ENCODE measurements at regions not wholly inside any gene's neighbourhood (a gene's known extent, or its start where the extent isn't known, plus 50 kb on each side); places are given as distances from the start of the nearest gene placed in this dataset.

DNA sequence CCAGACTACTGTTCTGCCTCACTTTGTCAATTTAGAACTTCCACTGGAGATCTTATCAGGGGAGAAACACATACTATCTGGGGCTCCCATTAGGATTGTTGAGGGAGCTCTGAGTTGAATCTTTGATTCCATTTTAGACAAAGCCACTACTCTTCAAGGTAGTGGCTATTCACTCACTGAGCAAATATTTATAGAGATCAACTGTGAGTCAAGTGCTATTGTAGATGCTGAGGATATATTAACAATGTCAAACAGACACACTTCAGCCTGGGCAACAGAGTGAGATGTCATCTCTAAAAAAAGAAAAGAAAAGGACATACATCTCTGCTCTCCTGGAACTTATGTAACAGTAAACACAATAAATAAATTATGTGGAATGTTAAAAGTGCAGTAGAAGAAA is 315.3 kb downstream of the PTEN start:
- DNase-seq, result no peak

DNA sequence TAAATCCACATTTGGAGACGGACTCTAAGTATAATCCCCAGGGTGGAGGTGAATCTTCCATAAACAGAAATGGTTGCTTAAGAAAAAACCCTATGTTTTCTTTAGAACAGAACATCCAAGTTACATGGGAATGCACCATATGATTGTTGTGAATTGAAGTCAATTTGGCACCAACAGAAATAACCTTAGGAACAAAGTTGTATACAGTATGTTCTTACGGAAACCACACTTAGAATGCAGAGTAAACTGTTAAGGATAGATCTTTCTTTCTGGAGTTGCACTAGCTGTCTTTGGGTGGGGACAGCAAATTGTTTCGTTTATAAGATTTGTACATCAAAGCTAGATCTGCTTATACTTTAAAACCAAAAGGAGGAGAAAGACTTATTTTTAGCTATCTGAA is 316.4 kb downstream of the PTEN start:
- no peak for DNase-seq

DNA sequence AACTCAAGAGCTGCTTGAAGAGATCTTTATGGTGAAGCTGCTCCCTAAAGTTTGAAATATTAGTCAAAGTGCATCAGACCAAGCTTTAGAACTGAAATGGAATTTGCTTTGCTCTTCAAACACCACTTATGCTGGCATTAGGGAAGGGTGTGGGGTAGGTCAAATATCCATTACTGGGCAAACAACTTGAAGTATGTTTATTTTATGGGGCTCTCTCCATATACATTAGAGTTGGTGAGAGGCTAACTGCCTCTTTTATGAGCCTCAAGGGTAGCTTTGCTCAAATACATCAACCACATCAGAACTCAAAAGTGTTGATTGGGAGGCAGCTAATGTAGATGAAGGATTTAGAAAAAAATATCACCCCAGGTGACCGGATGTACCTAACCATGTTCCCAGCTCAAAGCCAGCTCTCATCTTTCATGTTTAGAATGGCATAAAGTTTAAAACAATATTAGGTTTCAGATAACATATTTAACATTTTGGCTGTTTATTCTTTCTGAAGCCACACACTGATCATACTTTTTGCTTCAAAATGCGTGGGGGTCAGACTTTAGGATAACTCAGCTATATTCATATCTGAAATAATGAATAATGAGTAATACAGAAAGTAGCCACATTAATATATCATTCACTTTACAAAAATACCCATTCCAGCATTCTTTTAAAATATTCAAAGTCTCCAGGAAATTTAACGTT is 318.6 kb downstream of the PTEN start:
- DNase-seq, result no peak

DNA sequence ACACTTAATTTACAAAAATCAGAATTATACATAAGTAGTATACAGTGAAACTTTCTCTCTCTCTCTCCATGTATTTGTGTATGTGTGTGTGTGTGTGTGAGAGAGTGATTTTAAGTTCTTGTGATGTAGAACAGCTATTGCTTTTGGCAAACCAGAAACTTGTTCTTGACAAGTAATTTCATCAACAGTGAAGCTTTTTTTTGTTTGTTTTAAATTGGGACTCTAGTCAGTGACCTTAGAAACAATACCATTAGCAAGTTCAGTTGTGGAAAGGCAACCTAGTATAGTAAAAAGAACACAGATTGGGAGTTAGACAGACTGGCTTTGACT is 319.1 kb downstream of the PTEN start:
- no peak for DNase-seq

DNA sequence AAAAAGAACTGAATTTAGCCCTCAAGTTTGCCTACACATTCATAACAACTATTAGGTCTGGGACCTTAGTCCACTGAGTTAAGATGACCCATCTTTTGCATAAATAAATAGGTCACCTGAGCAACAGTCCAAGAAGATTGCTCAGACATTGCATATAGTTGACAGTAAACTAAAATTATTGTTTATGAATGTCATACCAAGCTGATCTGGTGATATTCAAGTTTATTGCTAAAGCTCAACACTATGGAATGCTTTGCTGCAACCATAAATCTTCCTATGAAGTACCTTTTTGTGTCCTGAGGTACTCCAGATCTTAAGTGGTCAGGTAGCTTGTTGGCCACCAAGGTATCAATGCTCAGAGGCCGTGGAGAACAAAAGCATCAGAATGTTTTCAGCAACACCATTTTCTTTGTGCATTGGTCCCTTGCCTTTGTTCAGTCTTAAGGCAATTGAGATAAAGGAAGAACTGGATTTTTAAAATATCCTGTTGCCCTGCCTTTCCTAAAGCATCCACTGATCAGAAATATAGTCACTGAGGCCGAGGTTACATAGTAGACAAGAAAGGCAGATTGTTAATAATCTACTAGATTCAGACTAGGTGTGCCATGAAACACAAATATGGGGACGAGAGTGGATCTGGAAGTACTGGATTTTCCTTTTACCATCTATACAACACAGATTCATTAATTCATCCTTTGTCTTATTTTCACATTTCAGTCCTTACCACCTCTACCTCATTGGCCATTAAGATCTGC is 321.3 kb downstream of the PTEN start:
- DNase-seq, result no peak

DNA sequence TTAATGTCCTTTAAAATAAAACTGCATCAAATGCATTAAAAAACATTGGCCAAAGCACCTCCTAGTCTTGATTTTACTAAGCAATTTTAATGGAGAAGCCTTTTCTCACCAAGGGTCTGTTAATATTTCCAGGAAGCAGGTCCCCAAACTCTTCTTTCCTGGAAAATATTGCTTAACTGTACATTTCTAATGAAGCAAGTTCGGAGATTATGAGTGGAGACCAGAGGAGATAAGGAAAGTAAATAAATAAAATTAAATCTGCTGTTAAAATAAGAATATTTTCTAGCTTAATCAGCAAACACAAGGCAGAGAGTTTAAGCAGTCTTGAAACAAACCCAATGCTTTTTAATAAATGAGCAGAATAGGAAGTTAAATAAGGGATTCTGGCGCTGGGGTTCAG is 322.4 kb downstream of the PTEN start:
- DNase-seq, result no peak

DNA sequence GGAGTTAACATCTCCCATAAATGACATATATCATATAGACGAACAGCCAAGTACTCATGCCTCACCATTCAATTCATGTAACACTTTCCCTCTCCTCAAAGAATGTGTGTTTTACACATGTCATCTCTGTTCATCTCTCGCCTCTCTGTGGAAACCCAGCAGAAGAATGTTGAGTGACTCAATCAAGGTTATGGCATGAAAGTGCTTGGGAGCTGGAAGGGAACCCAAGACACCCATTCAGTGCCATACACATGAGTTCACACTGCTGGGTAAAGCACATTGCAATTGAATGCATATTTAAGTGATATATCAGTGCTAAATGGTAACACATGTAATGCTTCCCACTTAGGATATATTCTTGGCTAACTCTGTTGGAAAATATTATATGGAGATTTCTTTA is 322.9 kb downstream of the PTEN start:
- no peak for DNase-seq

DNA sequence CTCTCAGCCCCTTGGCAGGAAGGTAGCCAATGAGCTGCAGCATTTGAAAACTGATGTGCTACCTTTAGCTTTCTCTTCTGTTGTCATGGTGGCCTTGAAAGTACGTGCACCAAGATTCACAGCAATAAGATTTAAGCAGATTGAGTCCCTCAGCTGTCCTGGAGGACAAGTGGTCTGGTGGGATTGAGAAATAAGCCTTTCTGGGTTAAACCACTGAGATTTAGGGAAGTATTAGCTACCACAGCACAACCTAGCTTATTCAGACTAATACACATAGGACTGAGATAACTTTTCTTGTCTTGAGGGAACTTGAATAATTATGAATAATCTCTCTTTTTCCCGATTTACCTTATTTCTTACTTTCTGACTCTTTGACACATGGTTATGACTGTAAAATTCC is 324.0 kb downstream of the PTEN start:
- no peak for DNase-seq

DNA sequence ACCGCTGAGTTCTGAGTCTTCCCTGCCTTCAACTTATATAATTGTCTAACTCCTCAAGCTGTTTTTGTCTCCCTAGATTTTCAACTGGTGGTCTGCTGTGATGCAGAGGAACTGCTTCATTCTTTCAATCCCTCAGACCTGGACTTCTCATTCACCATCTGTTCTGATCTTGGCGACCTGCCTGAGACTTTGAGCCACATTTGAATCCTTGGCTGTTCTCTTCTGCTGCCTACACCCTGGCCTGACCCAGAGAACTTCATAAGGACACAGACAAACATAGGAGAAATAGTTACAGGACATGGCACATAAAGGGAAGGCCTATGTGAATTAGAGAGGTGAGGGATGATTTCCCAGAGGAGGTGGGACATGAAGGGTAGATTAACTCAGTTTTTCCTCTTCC is 326.7 kb downstream of the PTEN start:
- DNase-seq, result no peak

DNA sequence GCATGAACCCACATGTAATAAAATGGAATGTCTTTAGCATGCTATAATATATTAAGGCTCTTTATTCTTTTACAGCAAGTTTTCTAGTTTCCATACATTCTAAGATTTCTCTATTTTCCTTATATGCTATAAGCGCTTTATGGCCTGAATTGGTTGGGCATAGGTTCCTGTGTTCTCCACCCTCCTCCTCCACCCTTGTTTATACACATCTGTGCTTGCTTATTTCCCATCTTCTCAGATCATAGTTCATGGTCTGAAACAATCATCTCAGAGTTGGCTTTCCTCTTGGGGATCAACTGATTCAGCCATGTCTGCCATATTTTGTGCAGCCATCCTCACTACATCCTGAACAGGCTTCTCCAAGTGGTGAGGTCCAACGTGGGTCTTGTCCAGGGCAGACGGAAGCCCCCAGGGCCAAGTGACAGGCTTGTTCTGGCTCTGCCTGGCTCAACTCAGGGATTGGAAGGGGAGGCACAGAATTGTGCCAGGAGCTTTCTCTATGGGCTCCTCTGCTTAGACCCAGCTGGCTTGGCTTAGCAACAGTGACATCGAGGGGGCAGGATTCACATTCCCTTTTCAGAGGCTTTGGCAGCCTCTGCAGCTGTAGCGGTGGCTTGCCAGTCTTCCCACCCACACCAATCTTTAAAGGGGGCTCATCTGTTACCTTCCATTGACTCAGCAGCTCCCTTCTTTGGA is 327.3 kb downstream of the PTEN start:
- DNase-seq, result no peak

DNA sequence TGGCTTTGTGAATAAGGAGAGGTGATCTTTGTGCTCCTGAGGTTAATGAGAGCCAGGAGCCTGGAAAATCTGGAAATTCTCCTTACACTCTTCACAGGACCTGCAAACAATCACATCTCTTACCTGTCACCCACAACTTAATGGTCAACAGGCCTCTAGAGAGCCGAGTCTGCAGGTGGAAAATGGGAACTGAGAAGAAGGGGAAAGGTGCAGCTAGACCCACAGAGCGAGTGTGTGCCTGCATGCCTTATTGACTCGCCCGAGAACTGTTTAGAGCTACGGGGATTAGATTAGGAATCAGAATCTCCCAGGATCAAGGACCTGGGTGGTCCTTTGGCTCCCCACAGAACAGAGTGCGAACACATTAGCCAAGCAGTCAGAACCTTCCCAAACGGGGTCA is 329.6 kb downstream of the PTEN start:
- DNase-seq, result no peak

DNA sequence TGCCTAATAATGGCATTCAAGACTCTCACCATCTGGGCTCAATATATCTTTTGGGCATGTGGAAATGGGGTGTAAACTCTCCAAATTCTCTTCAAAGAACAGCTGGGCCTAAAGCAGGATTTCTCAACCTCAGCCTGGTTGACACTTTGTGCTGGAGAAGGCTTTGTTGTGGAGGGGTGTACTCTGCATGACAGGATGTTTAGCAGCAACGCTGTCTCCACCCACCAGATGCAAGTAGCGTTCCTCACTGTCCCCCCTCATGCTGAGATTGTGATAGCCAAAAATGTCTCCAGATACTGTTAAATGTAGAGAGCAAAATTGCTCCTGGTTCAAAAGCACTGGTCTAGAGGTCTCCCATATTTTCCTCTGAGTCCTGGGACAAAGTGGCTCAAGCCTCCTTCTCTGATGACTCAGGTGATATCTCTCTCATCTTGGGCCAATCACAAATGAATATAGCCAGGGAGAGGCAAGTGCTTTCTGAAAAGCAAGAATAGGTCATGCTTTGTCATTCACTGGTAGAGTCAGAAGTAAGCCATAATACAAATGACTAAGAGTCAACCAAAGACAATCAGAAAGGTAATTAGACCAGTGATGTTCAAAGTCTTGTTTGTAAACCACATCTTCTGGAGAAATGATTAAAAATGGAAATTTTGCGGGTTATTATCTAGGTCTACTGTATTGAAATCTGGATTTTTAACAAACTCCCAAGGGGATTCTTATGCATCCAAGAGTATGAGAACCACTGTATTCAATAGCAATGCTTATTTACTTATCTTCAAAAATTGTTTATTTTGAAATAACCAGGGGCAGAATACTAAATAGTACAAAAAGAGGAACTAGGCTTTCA is 330.8 kb downstream of the PTEN start:
- DNase-seq, result peak; percentile 5 to 21

DNA sequence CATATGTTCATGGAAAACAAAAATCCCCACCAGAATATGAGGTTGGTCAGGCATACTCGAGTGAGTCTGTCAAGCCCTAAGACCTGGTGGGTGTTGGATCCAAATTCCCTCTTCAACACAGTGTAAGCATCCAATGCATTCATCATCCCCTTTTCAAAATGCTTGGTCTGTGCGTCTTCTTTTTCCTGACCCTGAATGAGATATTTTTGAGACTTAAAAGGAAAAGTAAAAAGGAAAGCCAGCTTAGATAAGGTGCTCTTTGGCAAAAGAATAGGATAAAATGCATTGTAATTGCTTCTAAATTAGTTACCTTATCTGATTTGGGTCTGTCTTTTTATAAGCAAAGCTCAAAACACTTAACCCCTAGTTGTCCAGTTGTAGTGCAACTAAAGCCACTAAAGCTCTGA is 331.5 kb downstream of the PTEN start:
- no peak for DNase-seq

DNA sequence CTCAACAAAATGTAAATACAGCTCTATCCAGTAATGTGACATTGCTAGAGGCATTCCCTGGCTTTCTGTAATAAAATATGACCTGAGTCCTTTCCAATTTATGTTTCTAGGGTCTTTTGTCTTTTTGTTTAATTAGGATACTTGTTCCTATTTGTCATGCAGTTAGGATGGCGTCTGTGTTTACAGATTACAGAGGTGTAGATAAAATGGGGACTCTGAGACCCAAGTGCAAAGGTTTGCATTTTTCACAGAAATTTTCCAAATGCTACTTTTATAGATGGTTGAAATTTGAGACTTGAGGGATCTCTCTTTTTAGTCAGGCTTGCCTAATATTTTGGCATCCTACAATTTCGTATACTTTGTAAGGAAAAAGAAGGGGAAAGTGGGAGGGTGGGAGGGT is 332.4 kb downstream of the PTEN start:
- no peak for DNase-seq

DNA sequence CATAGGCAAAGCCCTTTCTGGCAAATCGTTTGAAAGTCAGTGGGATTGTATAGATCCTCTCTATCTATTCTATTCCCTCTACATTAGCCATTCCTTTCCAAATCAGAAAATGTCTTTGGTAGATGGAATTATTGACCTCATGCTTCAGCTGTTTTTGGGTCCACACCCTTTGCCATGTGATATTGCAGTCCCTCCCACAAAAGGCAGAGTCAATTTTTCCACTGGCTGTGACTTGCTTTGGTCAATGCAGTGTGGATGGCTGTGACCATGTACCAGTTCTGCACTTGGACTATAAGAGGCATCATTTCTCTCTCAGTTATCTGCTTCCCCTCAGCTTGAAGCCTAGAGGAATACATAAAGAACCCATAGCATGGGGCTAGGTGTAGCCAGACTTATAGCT is 332.9 kb downstream of the PTEN start:
- no peak for DNase-seq

DNA sequence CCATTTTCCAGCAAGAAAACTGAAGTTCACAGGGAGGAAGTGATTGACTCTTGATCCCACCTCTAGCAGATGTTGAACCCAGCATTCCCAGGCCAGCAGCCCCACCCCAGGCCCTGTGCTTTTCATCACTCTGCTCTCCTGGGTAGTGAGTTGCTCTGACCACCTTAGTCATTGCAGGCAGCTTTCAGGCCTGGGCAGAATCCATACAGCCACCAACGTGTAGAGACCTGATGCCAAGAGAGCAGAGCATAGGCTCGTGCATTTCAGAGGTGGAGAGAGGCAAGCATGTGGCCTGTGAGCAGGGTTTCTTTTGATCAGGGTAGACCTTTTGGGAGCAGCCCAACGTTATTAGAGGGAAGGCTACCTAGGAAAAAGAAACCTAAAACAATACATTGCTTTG is 334.6 kb downstream of the PTEN start:
- DNase-seq, result no peak

DNA sequence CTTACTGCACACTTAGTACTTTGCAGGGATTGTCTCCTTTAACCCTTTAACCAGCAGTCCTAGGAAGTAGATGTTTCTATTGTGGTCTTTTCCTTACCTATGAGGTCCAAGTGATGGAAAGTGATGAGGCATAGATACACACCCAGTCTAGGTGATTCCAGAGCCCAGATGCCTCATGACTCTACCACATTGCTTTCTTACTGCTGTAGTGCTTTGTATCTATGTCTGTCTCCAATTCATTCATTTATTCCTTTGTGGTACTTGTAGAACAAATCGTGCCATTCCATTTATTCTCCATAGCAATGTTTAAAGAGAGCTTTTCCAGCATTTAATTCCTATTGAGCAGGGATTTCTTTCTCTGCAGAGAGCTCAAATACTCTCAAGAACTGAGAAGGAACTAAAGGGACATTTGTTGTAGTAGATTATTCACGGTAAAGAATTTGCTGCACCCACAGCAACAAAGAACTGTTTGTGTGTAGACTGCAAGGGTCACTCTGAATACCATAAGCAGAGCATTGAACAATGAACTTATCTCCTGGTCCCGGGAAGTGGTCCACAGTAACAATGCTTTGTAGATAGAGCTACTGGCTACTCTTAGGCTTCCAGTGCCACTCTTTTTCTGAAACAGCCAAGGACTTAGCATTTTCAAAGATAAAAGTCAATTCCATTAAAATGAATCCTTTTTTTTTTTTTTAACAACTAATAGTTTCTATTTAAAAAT is 337.0 kb downstream of the PTEN start:
- DNase-seq, result no peak

DNA sequence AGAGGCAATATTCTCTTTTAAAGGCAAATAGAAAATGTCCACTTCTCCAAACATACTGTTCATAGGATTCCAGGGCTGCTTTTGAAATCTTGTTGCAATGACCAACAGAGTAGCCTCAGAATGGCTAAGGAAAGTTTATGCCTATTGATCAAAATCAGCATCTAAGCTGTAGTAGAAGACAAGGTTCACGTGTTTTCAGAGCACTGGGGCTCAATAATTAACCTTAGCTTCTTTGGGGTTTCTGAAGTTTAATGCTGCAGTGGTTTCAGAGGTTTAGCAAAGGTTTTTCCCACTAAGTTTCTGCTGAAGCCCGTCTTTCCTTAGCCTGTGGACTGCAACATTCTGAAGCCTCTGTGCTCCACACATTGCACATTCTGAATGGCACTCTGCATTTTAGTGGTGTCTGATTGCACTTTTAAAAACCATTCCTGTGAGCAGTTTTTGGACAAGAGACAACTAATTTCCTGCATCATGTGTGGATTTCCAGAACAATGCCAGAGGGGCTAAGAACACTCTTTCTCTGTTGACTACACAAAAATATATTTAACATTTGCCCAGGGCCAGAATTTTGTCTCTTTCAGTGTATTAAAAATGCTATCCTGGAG is 342.5 kb downstream of the PTEN start:
- no peak for DNase-seq

DNA sequence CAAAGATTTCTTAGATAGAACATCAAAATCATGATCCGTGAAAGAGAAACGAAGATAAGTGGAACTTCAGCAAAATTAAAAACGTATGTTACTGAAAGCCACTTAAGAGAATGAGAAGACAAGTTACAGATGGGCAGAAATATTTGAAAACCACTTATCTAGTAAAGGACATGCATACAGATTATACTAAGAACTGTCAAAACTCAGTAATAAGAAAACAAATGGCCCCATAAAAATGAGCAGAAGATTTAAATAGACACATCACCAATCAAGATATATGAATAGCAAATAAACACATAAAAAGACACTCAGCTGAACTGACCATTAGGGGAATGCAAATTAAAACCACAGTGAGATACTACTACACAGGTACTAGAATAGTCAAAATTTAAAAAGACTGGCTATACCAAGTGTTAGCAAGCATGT is 343.7 kb downstream of the PTEN start:
- DNase-seq, result no peak

DNA sequence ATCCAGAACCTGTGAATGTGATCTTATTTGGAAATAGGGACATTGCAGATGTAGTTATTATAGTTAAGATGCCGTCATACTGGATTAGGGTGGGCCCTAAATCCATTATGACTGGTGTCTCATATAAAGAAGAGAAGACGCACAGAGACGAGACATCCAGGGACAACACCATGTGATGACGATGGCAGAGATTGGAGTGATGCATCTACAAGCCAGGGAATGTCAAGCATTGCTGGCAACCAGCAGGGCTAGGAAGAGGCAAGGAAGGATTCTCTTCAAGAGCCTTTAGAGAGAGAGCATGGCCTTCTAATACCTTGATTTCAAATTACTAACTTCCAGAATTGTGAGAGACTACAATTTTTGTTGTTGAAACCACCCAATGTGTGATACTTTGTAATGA is 345.8 kb downstream of the PTEN start:
- DNase-seq, result no peak

DNA sequence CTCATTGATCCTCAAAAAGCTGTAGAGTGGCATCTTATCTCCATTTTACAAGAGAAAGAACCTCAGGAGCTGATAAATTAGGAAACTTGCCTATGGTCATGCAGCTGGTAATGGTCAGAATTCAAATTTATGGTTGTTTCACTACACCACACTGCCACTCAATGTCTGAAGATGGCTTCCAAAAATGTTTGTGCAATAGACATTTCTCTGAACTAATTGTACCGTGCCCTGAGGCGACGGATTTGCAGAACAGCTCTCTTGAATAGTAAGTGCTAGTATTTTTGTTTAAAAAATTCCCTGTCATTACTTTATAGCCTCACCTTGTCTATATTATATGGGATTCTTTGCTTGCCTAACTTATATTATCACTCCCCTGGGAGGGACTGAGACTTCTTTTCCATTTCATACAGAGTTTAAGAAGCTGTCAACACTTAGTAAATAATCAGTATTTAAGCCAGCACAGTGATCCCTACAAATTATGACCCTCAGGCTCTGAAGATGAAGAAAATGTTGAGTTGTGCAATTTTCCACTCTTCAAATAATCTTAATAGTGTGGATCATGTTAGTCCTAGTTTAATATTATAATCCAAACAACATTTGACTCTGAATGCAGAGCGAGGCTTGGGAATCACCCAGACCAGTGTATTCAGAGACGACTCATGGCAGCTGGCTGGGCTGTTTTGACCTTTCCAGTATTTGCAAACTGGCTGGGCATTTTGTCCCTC is 346.6 kb downstream of the PTEN start:
- no peak for DNase-seq

DNA sequence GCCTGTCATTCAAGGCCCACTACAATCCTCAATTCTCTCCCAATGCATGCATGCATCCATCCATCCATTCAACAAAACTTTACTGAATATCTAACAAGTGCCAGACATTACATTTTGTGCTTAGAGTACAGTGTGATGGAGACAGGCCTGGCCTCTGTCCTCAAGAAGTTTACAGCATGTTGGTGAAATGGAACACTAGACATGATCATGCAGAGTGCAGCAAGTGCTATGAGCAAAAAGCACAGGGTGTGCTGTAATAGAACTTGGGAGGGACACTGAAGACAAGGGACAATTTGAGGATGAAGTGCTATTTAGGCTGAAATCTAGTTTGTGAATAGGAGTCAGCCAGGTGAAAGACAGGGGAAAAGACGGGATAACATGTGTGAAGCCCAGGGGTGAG is 347.8 kb downstream of the PTEN start:
- no peak for DNase-seq
